ENCODE measurements at regions not wholly inside any gene's neighbourhood (a gene's known extent, or its start where the extent isn't known, plus 50 kb on each side); places are given as distances from the start of the nearest gene placed in this dataset.

GRCh38 chr6:169991031-169991390 is 239.6 kb downstream of the ERMARD start:
- no peak overlapping the region for H3K4me3 ChIP-seq (ENCODE audit: insufficient read depth, low read depth, low read length)
- H3K27me3 ChIP-seq (ENCODE audit: insufficient read depth, low read length) = no peaks in the 10 kb centered on the region
- no peak overlapping the region for H3K27ac ChIP-seq (ENCODE audit: low read depth, low read length)
- no peak overlapping the region for H3K4me2 ChIP-seq (ENCODE audit: low read length)
- H3K9me3 ChIP-seq (ENCODE audit: insufficient read depth, low read depth, low read length) = no peaks in the 10 kb centered on the region
- no peaks in the 10 kb centered on the region for H3K36me3 ChIP-seq (ENCODE audit: insufficient read depth, low read length)
- no peak overlapping the region for H3K4me3 Mint-ChIP-seq (ENCODE audit: unreplicated experiment)
- H3K79me2 ChIP-seq (ENCODE audit: insufficient read depth, low read length) = no peaks in the 10 kb centered on the region
- no peak overlapping the region for H3K27ac Mint-ChIP-seq (ENCODE audit: unreplicated experiment)
- H4K20me1 ChIP-seq (ENCODE audit: insufficient read depth, low read length) = no peaks in the 10 kb centered on the region
- no peaks in the 10 kb centered on the region for H3K9me3 Mint-ChIP-seq (ENCODE audit: unreplicated experiment)
- H2AFZ ChIP-seq (ENCODE audit: low read depth, low read length) = no peak overlapping the region
- H3K4me1 Mint-ChIP-seq (ENCODE audit: low read depth, unreplicated experiment) = no peaks in the 10 kb centered on the region
- no peak overlapping the region for H3K9ac ChIP-seq (ENCODE audit: low read length)
- no peaks in the 10 kb centered on the region for H3K36me3 Mint-ChIP-seq (ENCODE audit: low read depth, unreplicated experiment)
- peaks cover 16% of the 10 kb centered on the region for H3K27me3 Mint-ChIP-seq (ENCODE audit: low read depth, unreplicated experiment)
- TF ChIP-seq, protein P1, sequence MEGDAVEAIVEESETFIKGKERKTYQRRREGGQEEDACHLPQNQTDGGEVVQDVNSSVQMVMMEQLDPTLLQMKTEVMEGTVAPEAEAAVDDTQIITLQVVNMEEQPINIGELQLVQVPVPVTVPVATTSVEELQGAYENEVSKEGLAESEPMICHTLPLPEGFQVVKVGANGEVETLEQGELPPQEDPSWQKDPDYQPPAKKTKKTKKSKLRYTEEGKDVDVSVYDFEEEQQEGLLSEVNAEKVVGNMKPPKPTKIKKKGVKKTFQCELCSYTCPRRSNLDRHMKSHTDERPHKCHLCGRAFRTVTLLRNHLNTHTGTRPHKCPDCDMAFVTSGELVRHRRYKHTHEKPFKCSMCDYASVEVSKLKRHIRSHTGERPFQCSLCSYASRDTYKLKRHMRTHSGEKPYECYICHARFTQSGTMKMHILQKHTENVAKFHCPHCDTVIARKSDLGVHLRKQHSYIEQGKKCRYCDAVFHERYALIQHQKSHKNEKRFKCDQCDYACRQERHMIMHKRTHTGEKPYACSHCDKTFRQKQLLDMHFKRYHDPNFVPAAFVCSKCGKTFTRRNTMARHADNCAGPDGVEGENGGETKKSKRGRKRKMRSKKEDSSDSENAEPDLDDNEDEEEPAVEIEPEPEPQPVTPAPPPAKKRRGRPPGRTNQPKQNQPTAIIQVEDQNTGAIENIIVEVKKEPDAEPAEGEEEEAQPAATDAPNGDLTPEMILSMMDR (IDR thresholded peaks at IDR 0.05; ENCODE audit: insufficient read depth, low read depth, low read length) = no peak
- no peak for TF ChIP-seq EZH2 (IDR thresholded peaks at IDR 0.05; ENCODE audit: insufficient read depth, low read length)
- DNase-seq (ENCODE audit: low read depth) = no peak
- FAIRE-seq = no peak
- no peaks in the 10 kb centered on the region for H3K4me1 ChIP-seq (ENCODE audit: insufficient read depth, low read length)

DNA sequence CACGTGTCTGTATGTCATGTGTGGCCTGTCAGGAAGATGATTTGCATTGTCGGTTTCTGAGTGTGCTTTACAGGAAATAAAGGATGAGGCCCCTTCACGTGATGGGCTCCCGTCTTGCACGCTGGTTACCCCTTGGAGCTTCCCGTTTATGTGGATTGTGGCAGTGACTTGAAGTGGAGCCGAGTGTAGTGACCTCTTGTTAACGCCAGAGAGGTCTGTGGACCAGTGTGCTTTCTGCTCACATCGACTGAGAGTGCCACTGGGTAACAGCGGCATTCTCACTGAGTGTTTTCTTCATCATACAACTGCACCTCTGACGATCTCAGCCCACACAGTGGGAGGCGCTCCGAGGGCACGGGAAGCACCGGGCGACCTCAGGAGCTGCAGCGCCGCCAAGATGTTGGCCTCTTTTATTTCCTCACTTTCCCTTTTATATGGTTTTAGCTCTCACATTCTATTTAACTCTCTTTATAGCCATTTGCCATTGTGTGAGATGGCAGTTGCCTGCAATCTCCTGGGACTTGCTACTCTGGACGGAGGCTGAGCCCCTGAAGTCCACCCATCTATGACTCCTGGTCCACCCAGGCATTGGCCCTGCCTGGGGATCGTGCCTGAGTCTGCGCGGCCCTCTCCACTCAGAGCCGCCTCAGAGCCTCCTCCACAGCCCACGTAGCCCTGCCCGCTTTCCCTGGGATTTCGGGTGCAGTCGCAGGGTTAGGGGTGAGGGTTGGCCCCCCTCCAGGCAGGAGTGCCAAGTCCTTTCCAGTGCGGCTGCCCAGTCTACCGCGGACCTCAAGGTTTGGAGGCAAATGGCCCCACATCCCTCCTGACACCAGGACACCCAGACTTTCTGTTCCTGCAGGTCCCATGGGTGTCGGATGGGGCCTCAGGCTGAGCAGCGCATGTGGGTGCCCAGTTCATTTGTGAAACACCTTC is 238.9 kb downstream of the ERMARD start:
- no peak overlapping the region for H3K27ac ChIP-seq (ENCODE audit: low read depth, low read length)
- H3K4me2 ChIP-seq (ENCODE audit: low read length) = no peak overlapping the region
- no peaks in the 10 kb centered on the region for H3K27me3 ChIP-seq (ENCODE audit: insufficient read depth, low read length)
- no peak for DNase-seq (ENCODE audit: low read depth)
- no peak for FAIRE-seq
- H3K4me3 ChIP-seq (ENCODE audit: insufficient read depth, low read depth, low read length) = no peak overlapping the region
- H3K9me3 ChIP-seq (ENCODE audit: insufficient read depth, low read depth, low read length) = no peaks in the 10 kb centered on the region
- no peaks in the 10 kb centered on the region for H4K20me1 ChIP-seq (ENCODE audit: insufficient read depth, low read length)
- no peaks in the 10 kb centered on the region for H3K4me1 Mint-ChIP-seq (ENCODE audit: low read depth, unreplicated experiment)
- H3K36me3 Mint-ChIP-seq (ENCODE audit: low read depth, unreplicated experiment) = no peaks in the 10 kb centered on the region
- H3K27me3 Mint-ChIP-seq (ENCODE audit: low read depth, unreplicated experiment) = peaks cover 16% of the 10 kb centered on the region
- no peak overlapping the region for H3K9ac ChIP-seq (ENCODE audit: low read length)
- no peak overlapping the region for H2AFZ ChIP-seq (ENCODE audit: low read depth, low read length)
- H3K9me3 Mint-ChIP-seq (ENCODE audit: unreplicated experiment) = no peaks in the 10 kb centered on the region
- H3K36me3 ChIP-seq (ENCODE audit: insufficient read depth, low read length) = no peaks in the 10 kb centered on the region
- TF ChIP-seq, protein P1 (IDR thresholded peaks at IDR 0.05; ENCODE audit: insufficient read depth, low read depth, low read length) = no peak
- no peak for TF ChIP-seq EZH2 (IDR thresholded peaks at IDR 0.05; ENCODE audit: insufficient read depth, low read length)
- no peak overlapping the region for H3K27ac Mint-ChIP-seq (ENCODE audit: unreplicated experiment)
- no peaks in the 10 kb centered on the region for H3K79me2 ChIP-seq (ENCODE audit: insufficient read depth, low read length)
- no peak overlapping the region for H3K4me3 Mint-ChIP-seq (ENCODE audit: unreplicated experiment)
- no peaks in the 10 kb centered on the region for H3K4me1 ChIP-seq (ENCODE audit: insufficient read depth, low read length)

DNA sequence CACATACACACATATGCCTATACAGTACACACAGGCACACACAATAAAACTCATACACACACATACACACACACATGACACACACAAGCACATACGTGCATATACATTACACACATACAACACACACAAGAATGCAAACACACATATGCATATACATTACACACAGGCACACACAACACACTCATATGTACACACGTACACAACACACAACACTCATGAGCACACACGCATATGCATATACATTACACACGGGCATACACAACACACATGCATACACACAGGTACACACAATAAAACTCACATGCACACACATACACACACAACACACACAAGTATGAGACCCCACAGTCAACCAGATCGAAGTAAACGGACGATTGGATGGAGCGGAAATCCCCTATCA is 238.2 kb downstream of the ERMARD start:
- Histone ChIP-seq H3K27me3 (ENCODE audit: insufficient read depth, low read length) (no peaks in the 10 kb centered on the region), H3K4me1 (ENCODE audit: insufficient read depth, low read length) (no peaks in the 10 kb centered on the region), H3K9me3 (ENCODE audit: insufficient read depth, low read depth, low read length) (no peaks in the 10 kb centered on the region), H3K36me3 (ENCODE audit: insufficient read depth, low read length) (no peaks in the 10 kb centered on the region), H3K4me3 (ENCODE audit: insufficient read depth, low read depth, low read length) (no peak overlapping the region), H3K9ac (ENCODE audit: low read length) (no peak overlapping the region), H3K4me2 (ENCODE audit: low read length) (no peak overlapping the region), H4K20me1 (ENCODE audit: insufficient read depth, low read length) (no peaks in the 10 kb centered on the region), H2AFZ (ENCODE audit: low read depth, low read length) (no peak overlapping the region), H3K27ac (ENCODE audit: low read depth, low read length) (no peak overlapping the region), H3K79me2 (ENCODE audit: insufficient read depth, low read length) (no peaks in the 10 kb centered on the region)
- H3K27me3 Mint-ChIP-seq (ENCODE audit: low read depth, unreplicated experiment) = peaks cover 16% of the 10 kb centered on the region
- H3K4me3 Mint-ChIP-seq (ENCODE audit: unreplicated experiment) = no peak overlapping the region
- TF ChIP-seq, protein P1 (IDR thresholded peaks at IDR 0.05; ENCODE audit: insufficient read depth, low read depth, low read length) = no peak
- TF ChIP-seq EZH2 (IDR thresholded peaks at IDR 0.05; ENCODE audit: insufficient read depth, low read length) = no peak
- no peaks in the 10 kb centered on the region for H3K36me3 Mint-ChIP-seq (ENCODE audit: low read depth, unreplicated experiment)
- no peak overlapping the region for H3K27ac Mint-ChIP-seq (ENCODE audit: unreplicated experiment)
- no peaks in the 10 kb centered on the region for H3K9me3 Mint-ChIP-seq (ENCODE audit: unreplicated experiment)
- DNase-seq (ENCODE audit: low read depth) (no peak), FAIRE-seq (no peak)
- H3K4me1 Mint-ChIP-seq (ENCODE audit: low read depth, unreplicated experiment) = no peaks in the 10 kb centered on the region

Data from astrocyte (in vitro differentiated cells and primary cell).